Right atrium auricular region (tissue), 2 donors: ENCODE measurements at regions not wholly inside any gene's neighbourhood (a gene's known extent, or its start where the extent isn't known, plus 50 kb on each side); places are given as distances from the start of the nearest gene placed in this dataset.

Source experiments
- DNase-seq: peaks from one replicate; pipeline ENCODE4 v3.0.0-alpha.2; 2019; ENCODE audit warnings: low spot score
- H3K27ac ChIP-seq, 2 donors: fragments of 200-600 bp; sonication (generic); 1 replicate in 1 of 2; 2 replicates in 1 of 2; pipeline ENCODE4 v1.5.1; 2016 to 2019
- H3K27me3 ChIP-seq, 2 donors: fragments of 200-600 bp; sonication (generic); one replicate each; pipeline versions ENCODE4 v1.5.1 to v1.6.0; 2017 to 2019
- H3K36me3 ChIP-seq: fragments of 200-600 bp; sonication (generic); one replicate; pipeline ENCODE4 v1.5.1; 2016
- H3K4me1 ChIP-seq, 2 donors: fragments of 200-600 bp; sonication (generic); one replicate each; pipeline versions ENCODE4 v1.5.1 to v1.6.0; 2017 to 2019
- H3K4me3 ChIP-seq, 2 donors: fragments of 200-600 bp; sonication (generic); 1 replicate in 1 of 2; 2 replicates in 1 of 2; pipeline ENCODE4 v1.5.1; 2017 to 2019; ENCODE audit warnings: mild to moderate bottlenecking in 1 of 2, moderate library complexity in 1 of 2
- H3K9me3 ChIP-seq, 2 donors: fragments of 200-600 bp; sonication (generic); one replicate each; pipeline ENCODE4 v1.5.1; 2019
- TF ChIP-seq, protein P1 (sequence below), 2 donors: fragments of 200-600 bp; sonication (generic); IDR thresholded peaks; one replicate each; pipeline ENCODE4 v1.5.1; 2019; ENCODE audit warnings: antibody characterized with exemption in 2 of 2

DNA sequence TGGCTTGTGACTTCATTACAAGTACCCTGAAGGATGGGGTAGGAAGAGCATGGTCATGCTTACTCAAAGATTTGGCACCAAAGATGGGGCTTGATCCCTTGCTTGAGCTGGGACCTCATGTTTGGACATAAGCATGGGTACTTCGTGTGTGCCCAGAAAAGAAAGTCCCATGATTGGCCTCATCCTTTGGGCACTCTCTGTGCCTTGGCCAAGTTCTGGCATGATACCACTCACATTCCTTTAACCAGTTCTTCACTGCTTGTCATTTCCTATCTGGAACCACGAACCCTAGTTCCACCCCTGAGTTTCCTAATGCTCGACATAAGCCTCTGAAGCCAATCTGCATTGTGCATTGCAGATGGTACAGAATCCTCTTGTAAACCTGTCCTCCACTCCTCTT is 107.0 kb downstream of the NAV1 start:
- Histone ChIP-seq H3K27me3 (no peaks in the 10 kb centered on the region), H3K27ac (no peak overlapping the region), H3K4me1 (peaks cover 0 to 44% of the 10 kb centered on the region in 2 donors), H3K36me3 (no peaks in the 10 kb centered on the region), H3K9me3 (no peaks in the 10 kb centered on the region), H3K4me3 (no peak overlapping the region)
- TF ChIP-seq, protein P1, sequence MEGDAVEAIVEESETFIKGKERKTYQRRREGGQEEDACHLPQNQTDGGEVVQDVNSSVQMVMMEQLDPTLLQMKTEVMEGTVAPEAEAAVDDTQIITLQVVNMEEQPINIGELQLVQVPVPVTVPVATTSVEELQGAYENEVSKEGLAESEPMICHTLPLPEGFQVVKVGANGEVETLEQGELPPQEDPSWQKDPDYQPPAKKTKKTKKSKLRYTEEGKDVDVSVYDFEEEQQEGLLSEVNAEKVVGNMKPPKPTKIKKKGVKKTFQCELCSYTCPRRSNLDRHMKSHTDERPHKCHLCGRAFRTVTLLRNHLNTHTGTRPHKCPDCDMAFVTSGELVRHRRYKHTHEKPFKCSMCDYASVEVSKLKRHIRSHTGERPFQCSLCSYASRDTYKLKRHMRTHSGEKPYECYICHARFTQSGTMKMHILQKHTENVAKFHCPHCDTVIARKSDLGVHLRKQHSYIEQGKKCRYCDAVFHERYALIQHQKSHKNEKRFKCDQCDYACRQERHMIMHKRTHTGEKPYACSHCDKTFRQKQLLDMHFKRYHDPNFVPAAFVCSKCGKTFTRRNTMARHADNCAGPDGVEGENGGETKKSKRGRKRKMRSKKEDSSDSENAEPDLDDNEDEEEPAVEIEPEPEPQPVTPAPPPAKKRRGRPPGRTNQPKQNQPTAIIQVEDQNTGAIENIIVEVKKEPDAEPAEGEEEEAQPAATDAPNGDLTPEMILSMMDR (IDR thresholded peaks at IDR 0.05) = no peak
- no peak for DNase-seq

DNA sequence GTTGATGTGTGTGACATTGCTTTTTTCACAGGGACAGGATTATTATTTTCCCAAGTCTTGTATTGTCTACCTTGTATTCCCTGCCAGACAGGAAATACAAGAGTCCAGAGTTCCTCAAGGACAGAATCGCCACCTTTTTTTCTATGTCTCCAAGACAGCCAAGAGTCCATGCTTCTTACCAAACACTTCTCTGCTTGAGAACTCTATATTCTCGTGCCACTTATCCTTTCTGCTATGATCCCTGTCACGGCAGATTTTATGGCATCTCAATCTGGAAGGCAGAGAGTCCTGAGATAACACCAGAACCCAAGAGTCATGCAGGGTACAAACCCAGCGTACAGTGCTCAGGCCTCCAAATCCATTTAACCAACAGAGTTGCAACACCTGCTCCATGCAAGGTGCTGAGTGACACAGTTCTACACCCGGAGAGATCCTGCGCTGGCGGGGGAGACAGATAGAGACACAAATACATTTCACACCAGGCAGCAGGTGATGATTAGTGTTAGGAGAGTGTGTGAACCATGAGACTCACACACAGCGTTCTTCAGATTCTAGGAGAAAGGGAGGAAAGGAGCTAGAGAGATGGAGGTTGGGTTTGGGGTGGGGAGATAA is 107.6 kb downstream of the NAV1 start:
- H3K36me3 ChIP-seq = no peaks in the 10 kb centered on the region
- no peak for DNase-seq
- H3K27me3 ChIP-seq = no peaks in the 10 kb centered on the region
- peak overlapping the region; percentile 48 to 68 for H3K27ac ChIP-seq
- peaks cover 0 to 48% of the 10 kb centered on the region in 2 donors for H3K4me1 ChIP-seq
- TF ChIP-seq, protein P1 (IDR thresholded peaks at IDR 0.05) = no peak
- no peak overlapping the region for H3K4me3 ChIP-seq
- no peaks in the 10 kb centered on the region for H3K9me3 ChIP-seq

DNA sequence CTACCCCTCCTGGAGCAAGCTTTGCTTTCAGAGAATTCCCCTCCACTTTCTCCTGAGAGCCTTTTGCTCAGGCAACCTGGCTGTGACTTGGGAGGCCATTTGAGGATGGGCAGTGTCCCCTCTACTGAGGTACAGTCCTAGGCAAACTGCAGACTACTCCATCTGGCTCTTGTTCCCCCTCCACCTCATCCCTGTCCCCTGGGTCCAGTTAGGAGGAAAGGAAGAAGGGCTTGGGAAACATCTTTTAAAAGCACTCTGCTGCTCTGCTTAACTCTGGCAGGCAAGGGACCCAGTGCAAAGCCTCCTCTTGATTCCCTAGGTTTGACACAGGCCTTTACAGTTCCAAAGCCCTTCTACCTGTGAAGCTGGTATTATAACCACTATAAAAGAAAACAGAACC is 108.2 kb downstream of the NAV1 start:
- Histone ChIP-seq H3K36me3 (no peaks in the 10 kb centered on the region), H3K4me3 (no peak overlapping the region), H3K27me3 (no peaks in the 10 kb centered on the region), H3K4me1 (peaks cover 0 to 52% of the 10 kb centered on the region in 2 donors), H3K27ac (peak overlapping the region; percentile 48 to 68), H3K9me3 (no peaks in the 10 kb centered on the region)
- TF ChIP-seq, protein P1 (IDR thresholded peaks at IDR 0.05) = no peak
- DNase-seq = no peak

DNA sequence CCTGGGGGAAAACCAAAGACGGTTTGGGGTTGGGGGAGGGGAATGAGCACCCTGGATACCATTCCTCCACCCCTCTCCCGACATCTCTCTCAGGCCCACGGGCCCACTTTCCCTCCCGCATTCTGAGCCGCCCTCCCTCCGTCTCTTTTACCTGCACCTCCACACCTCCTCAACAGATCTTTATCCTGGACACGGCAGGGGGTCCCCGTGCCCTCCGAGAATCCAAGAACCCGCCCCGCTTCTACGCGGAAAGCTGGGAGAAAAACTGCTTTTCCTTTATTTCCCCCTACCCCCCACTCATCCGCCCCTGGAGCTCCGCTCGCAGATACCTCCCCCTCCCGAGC is 108.8 kb downstream of the NAV1 start:
- peaks cover 0 to 55% of the 10 kb centered on the region in 2 donors for H3K4me1 ChIP-seq

DNA sequence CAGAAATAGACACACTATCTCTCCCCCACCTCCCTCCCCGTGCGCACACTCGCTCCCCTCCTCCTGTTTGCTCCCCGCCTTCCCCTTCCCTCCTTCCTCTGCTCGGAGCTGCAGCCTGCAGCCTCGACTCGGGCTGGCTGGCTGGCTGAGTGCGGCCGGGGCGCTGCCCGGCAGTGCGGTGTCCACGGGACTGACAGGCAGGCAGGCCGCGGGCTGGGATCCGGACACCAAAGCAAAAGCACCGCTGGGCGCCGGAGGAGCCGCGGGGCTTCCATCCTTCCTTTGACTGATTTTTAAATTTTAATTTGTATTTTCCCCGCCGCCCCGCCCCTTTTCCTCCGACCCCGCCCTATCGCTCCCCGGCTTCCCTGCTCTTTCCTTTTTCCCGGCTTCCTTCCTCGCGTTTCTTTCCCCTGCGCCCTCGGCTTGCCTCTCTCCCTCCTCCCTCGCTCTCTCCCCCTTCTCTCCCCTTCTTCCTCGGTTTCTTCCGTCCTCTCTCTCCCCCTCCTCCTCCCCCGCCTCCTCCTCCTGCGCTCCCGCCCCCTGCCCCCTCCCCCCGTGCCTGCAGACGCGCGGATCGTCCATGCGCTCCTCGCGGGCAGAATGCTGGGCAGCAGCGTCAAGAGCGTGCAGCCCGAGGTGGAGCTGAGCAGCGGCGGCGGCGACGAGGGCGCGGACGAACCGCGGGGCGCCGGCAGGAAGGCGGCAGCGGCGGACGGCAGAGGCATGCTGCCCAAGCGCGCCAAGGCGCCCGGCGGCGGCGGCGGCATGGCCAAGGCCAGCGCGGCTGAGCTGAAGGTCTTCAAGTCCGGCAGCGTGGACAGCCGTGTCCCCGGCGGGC is 109.4 kb downstream of the NAV1 start:
- Histone ChIP-seq H3K27me3 (no peaks in the 10 kb centered on the region), H3K9me3 (no peaks in the 10 kb centered on the region), H3K4me1 (peaks cover 0 to 55% of the 10 kb centered on the region in 2 donors), H3K36me3 (no peaks in the 10 kb centered on the region), H3K4me3 (peak overlapping the region; percentile 36 to 62), H3K27ac (peak overlapping the region; percentile 48 to 68)
- TF ChIP-seq, protein P1 (IDR thresholded peaks at IDR 0.05) = no peak
- no peak for DNase-seq

More for the DNA sequence above, 108.8 kb downstream of the NAV1 start:
- TF ChIP-seq, protein P1 (IDR thresholded peaks at IDR 0.05) = no peak
- peak overlapping the region; percentile 48 to 68 for H3K27ac ChIP-seq
- H3K27me3 ChIP-seq = no peaks in the 10 kb centered on the region
- peak overlapping the region; percentile 36 to 62 for H3K4me3 ChIP-seq
- no peaks in the 10 kb centered on the region for H3K9me3 ChIP-seq
- DNase-seq = no peak
- no peaks in the 10 kb centered on the region for H3K36me3 ChIP-seq
